Stimulated activated CD8-positive, alpha-beta memory T cell treated with anti-CD3 and anti-CD28 coated beads, Interleukin-7, amount 100 ng/mL, for 48 hours (primary cell): ENCODE measurements at regions not wholly inside any gene's neighbourhood (a gene's known extent, or its start where the extent isn't known, plus 50 kb on each side); places are given as distances from the start of the nearest gene placed in this dataset.
"Not testable (repeated sequence)": the region's sequence is repeated elsewhere in the genome, so short reads cannot be mapped to it uniquely, and the experiment has no call there.

Source experiments
- DNase-seq, 2 donors: peaks; one replicate each; pipeline ENCODE4 v3.0.0-alpha.2; 2020; ENCODE audit warnings: low read depth in 1 of 2; ENCODE audit errors: extremely low read depth in 1 of 2

GRCh38 chr5:39633057-39633456 is 208.3 kb upstream of the DAB2 start:
- no peak for DNase-seq

DNA sequence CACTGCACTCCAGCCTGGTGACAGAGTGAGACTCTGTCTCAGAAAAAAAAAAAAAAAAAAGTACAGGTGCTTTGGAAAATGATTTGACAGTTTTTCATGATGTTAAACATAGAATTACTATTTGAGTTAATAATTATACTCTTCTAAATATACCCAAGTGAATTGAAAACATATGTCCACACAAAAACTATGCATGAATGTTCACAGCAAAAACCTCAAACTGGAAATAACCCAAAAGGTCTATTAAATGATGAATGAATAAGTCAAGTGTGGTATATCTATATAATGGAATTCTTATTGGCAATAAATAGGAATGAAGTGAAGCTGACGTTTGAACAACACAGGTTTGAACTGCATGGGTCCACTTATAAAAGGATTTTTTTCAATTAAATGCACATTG is 207.2 kb upstream of the DAB2 start:
- DNase-seq: no peak

GRCh38 chr5:39629946-39630345 is 205.2 kb upstream of the DAB2 start:
- no peak for DNase-seq

- DNase-seq: no peak
Measured at GRCh38 chr5:39628348-39628747, 203.6 kb upstream of the DAB2 start.

DNA sequence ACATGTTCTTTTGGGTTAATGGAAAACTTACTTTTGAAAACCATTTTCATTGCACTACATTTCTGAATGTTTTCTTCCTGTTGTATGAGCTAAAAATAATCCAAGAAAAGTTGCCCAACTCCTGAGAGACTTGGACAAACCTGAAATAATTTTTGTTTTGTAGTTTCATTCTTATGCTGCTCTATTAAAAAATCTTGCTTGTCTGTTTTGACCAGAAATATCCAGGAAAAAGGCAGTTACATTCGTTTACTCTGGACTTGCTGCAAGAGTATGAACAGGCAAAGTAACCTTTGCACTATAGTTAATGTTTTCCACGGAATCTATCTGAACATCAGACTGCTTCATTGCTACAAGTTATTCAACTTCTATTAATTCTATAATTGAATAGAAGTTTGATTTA is 200.1 kb upstream of the DAB2 start:
- DNase-seq: no peak

- DNase-seq: no peak
Measured at GRCh38 chr5:39624268-39624886, 199.6 kb upstream of the DAB2 start.

DNA sequence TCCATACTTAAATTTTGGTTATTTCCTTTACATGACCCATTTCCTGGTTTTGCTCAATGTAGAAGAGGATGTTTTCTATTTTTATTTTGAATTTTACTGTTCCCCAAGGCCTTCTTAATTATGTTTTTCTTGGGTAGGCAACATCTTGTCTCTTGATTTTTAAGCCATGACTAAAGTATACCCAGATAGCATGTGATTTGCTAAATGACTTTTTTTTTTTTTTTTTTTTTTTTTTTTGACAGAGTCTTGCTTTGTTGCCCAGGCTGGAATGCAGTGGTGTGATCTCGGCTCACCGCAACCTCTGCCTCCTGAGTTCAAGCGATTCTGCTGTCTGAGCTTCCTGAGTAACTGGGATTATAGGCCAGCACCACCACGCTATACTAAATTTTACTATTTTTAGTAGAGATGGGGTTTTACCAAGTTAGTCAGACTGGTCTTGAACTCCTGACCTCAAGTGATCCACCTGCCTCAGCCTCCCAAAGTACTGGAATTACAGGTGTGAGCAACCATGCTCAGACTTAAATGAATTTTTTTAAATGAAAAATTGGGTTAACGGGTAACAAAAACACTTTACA is 198.6 kb upstream of the DAB2 start:
- DNase-seq: no peak

DNA sequence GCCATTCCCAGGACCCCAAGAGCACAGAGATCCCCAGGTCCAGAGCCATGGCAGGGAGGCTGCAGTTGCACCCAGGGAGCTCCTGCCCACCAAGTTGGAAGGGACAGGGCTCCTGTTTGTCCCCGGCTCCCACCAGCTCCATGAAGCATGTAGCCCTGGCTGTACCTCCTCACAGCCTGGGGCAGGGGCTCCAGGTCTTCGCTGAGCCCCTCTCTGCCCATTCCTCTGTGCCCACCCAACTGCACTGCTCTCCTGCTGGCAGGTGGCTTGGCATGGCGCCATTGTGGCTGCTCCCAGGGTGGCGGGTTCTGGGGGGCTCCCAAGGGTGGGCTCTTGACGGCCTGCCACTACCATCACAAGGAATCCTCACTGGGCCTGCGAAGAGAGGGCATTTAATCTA is 197.5 kb upstream of the DAB2 start:
- no peak for DNase-seq

GRCh38 chr5:39619168-39619818 is 194.5 kb upstream of the DAB2 start:
- DNase-seq: no peak

DNA sequence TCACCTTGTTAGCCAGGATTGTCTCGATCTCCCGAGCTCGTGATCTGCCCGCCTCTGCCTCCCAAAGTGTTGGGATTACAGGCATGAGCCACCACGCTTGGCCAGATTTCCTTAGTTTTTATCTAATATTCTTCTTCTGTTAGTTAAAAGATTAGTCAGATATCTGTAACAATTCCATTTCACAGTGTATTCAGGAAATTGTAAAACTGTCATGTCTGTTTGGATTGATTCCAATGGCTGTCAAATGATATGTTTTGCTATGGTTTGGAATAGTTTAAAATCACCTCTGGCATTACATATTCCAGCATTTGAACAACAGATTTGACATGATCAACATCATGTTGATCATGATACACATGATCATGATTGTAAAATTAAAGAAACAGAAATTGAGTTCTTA is 193.6 kb upstream of the DAB2 start:
- DNase-seq: no peak

- DNase-seq: no peak
Measured at GRCh38 chr5:39616131-39616530, 191.4 kb upstream of the DAB2 start.

DNA sequence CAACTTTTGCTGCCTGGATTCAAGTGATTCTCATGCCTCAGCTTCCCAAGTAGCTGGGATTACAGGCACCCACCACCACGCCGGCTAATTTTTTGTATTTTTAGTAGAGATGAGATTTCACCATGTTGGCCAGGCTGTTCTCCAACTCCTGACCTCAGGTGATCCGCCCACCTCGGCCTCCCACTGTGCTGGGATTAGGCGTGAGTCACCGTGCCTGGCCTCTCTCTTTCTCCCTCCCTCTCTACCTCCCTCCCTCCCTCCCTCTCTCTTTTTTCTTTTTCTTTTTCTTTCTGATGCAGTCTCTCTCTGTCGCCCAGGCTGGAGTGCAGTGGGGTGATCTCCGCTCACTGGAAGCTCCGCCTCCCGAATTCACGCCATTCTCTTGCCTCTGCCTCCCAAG is 186.3 kb upstream of the DAB2 start:
- not testable (repeated sequence) for DNase-seq

- DNase-seq: no peak
Measured at GRCh38 chr5:39608024-39608423, 183.2 kb upstream of the DAB2 start.

GRCh38 chr5:39606591-39606990 is 181.8 kb upstream of the DAB2 start:
- no peak for DNase-seq

DNA sequence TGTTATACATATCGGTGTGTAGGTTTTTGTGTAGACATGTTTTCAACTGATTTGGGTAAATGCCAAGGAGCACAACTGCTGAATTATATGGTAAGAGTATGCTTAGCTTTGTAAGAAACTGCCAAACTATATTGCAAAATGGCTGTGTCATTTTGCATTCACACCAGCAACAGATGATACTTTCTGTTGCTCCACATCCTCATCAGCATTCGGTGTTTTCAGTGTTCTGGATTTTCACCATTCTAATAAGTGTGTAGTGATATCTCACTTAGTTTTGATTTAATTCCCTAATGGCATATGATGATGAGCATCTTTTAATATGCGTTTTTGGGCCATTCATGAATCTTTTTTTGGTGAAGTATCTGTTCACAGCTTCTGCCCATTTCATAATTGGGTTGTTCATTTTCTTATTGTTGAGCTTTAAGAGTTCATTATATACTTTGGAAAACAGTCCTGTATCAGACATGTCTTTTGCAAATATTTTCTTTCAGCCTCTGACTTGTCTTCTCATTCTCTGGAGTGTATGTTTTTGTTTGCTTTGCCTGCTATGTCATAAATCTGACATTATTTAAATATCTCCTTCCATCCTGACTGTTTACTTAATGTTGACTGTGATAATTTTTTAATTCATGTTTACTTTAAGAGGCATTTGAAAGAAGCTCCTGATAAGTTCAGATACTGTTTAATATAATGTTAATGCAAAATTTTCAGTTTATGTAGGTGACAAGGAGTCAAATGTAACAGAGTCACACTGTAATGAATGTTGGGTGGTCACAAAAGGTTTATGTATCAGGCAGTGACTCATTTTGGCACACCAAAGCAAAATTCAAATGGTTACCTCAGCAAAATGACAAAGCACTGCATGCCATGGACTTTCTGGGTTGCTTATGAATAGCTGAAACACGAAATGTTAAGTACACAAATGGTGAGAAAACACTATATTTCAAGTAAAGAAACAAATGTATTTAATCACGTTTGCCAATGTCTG is 181.1 kb upstream of the DAB2 start:
- DNase-seq: no peak

- no peak for DNase-seq
Measured at GRCh38 chr5:39605145-39605544, 180.4 kb upstream of the DAB2 start.

DNA sequence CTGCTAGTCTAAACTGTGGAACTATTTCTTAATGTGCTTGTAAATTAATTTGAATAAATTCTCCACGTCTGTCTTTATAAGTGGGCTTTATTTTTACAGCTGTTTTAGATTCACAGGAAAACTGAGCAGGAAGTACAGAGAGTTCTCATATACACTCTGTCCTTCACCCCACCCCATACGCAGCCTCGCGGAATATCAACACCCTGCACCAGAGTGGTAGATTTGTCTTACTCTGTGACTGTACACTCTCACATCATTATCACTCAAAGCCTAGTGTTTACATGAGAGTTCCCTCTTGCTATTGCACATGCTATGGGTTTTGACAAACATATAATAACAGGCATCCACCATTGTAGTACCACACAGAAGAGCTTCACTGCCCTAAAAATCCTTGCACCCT is 179.7 kb upstream of the DAB2 start:
- DNase-seq: no peak

- no peak for DNase-seq
Measured at GRCh38 chr5:39599721-39600431, 175.1 kb upstream of the DAB2 start.

DNA sequence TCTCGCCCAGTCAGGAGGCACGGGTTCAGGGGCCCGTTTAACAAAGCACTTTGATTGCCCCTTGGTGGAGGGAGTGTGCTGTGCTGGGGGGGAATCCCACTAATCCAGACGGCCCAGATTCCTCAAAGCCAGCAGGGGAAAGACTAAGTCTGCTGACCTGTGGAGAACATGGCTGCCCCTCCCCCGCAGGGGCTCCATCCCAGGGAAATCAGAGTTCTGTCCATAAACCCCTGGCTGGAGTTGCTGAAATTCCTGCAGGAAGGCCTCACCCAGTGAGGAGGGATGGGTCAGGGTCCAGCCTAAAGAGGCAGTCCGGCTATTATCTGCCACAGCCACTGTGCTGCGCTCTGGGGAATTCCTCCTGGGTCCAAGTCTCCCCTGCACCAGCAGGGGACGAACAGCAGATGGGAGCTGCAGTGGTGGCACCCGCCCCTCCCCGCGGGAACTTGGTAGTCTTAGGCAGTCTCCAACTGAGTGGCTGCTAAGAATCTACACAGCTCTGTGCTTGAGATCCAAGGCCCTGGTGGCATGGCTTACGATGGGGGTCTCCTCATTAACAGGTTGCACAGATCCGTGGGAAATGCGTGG is 174.0 kb upstream of the DAB2 start:
- no peak for DNase-seq

DNA sequence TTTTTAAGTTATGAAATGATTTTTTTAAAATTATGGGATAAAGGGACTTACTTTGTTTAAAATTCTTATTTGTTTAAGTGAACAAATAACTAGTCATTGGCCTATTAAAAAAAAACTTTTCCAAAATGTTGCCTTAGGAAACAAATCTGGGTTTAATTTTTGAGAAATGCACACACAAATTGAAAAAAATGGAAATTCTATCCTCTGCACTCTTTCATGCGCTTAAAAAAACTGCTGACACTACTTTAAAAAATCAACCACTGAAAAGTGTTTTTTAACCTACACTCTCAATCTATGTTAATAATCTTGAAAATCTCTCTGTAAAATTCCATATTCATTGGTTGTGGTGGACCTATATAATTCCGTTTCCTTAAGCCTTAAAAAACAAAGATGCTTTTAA is 163.4 kb upstream of the DAB2 start:
- DNase-seq: no peak
